ENCODE measurements at regions not wholly inside any gene's neighbourhood (a gene's known extent, or its start where the extent isn't known, plus 50 kb on each side); places are given as distances from the start of the nearest gene placed in this dataset.

DNA sequence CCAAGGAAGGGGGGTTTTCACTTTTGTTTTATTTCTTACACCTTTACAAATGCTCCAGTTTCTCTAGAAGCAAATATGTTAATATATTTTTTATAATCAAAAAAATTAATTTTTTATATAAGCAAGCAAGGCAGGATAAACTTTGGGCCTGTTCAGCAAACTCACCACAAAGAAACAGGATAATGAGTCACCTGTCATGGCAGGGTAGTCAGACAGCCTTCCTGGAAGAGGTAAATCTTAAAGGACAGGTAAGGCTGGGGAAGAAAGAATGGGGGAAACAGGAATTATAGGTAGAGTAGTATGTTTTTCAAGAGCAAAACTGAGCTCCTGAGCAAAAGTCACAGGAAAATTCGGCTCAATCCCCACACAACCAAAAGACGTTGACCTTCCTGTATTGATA is 186.3 kb upstream of the SOX9 start:
- H3K27ac ChIP-seq (ENCODE audit: low read length), result no peak overlapping the region
- DNase-seq (no peak), ATAC-seq (no peak)
- no peak overlapping the region for H3K4me3 ChIP-seq (ENCODE audit: low read length)
- H3K9me3 ChIP-seq (ENCODE audit: control insufficient read depth, low read length), result no peaks in the 10 kb centered on the region
- intact Hi-C loops (cut with DNase I), result no loop called here
- WGBS, result 91% methylated on average over 2 of the region's 2 CpGs
- H3K27me3 ChIP-seq (ENCODE audit: control insufficient read depth, insufficient read depth), result no peaks in the 10 kb centered on the region
- no peaks in the 10 kb centered on the region for H3K4me1 ChIP-seq (ENCODE audit: control insufficient read depth, insufficient read depth, low read length)

DNA sequence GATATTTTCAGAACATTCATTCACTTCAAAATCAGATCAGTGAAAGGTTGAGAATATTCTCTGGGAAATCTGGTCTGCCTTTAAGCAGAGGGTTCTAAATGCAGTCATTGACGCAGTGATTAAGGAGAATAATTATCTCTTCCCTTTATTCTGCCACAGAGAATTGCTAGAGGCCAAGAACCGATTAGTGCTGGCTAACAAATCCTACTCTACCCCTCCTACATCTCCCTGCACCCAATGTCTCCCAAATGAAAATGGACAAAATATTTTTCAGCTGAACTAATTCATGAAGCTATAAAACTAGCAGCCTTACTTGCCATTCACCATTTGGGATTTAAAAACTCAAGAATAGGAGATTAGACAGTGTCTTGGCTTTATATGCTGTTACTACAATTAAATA is 185.5 kb upstream of the SOX9 start:
- 56% methylated on average over 2 of the region's 2 CpGs for WGBS
- intact Hi-C loops (cut with DNase I), result no loop called here
- no peak overlapping the region for H3K27ac ChIP-seq (ENCODE audit: low read length)
- H3K27me3 ChIP-seq (ENCODE audit: control insufficient read depth, insufficient read depth), result no peaks in the 10 kb centered on the region
- DNase-seq (no peak), ATAC-seq (no peak)
- H3K4me3 ChIP-seq (ENCODE audit: low read length), result no peak overlapping the region
- no peaks in the 10 kb centered on the region for H3K9me3 ChIP-seq (ENCODE audit: control insufficient read depth, low read length)
- no peaks in the 10 kb centered on the region for H3K4me1 ChIP-seq (ENCODE audit: control insufficient read depth, insufficient read depth, low read length)

DNA sequence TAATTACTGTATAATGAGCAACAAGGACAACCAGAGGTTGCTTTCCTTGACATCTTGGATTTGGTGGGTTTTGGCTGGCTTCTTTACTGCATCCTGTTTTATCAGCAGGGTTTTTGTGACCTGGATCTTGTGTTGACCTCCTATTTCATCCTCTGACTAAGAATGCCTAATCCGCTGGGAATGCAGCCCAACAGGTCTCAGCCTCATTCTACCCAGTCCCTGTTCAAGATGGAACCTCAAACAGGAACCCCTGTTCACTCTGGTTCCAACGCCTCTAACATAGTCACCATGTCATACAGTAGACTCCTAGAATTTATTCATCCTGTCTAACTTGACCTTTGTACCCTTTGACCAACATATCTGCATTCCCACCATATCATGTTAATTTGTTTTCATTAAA is 183.8 kb upstream of the SOX9 start:
- intact Hi-C loops (cut with DNase I), result no loop called here
- no peak overlapping the region for H3K27ac ChIP-seq (ENCODE audit: low read length)
- no peaks in the 10 kb centered on the region for H3K27me3 ChIP-seq (ENCODE audit: control insufficient read depth, insufficient read depth)
- DNase-seq (no peak), ATAC-seq (no peak)
- no peaks in the 10 kb centered on the region for H3K4me1 ChIP-seq (ENCODE audit: control insufficient read depth, insufficient read depth, low read length)
- 81% methylated on average over 2 of the region's 2 CpGs for WGBS
- no peak overlapping the region for H3K4me3 ChIP-seq (ENCODE audit: low read length)
- H3K9me3 ChIP-seq (ENCODE audit: control insufficient read depth, low read length), result no peaks in the 10 kb centered on the region

DNA sequence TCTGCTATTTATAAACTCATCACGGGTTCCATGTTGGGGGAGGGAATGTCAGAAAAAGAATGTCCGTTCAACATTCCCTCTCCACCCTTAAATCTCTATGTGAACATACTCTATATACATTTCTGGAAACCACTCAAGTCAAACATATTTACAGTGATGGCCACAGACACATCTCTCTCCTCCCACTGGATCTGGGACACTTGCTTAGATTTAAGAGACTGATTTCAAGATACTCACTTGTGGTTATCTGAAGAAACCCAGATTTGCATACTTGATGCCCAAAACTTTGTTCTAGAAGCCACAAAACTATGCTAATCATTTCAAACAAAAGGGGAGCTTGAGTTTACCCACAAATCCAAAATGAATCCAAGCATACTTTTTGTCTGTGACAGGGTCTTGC is 182.9 kb upstream of the SOX9 start:
- H3K4me3 ChIP-seq (ENCODE audit: low read length), result no peak overlapping the region
- no peaks in the 10 kb centered on the region for H3K27me3 ChIP-seq (ENCODE audit: control insufficient read depth, insufficient read depth)
- DNase-seq (no peak), ATAC-seq (no peak)
- no peak overlapping the region for H3K27ac ChIP-seq (ENCODE audit: low read length)
- 58% methylated on average over 2 of the region's 2 CpGs for WGBS
- no peaks in the 10 kb centered on the region for H3K4me1 ChIP-seq (ENCODE audit: control insufficient read depth, insufficient read depth, low read length)
- no peaks in the 10 kb centered on the region for H3K9me3 ChIP-seq (ENCODE audit: control insufficient read depth, low read length)
- intact Hi-C loops (cut with DNase I), result no loop called here

DNA sequence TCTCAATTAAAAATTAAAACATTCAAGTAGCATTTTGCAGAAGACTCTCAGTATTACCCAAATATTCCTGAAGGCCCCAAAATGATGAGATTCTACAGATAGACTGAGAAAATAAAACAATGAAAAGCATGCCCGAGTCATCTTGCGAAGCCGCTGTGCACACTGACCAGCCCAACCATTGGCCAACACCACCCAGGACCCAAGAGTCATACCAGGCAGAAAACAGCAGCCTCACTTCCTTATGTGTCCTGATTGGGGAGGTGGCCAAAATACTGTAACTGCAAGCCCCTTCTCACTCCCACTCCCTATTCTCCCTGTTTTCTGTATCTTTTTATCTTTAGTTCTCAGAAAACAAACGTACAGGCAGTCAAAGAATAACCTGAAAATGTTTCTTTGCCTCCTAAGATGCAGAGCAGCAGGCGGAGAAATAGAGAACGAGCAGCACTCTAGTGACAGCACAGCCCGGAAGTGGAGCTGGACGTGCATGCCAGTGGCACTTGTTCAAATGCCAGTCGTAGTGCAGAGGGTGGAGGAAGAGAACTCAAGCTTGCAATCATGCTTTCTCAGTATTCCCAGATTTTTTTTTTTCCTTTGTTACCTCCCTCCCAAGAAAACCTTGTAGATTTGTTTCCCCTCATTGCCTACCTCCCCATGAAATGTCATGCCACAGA is 182.3 kb upstream of the SOX9 start:
- peak in 1 of 3 donors; percentile 26 for DNase-seq
- Histone ChIP-seq H3K4me1 (ENCODE audit: control insufficient read depth, insufficient read depth, low read length) (no peaks in the 10 kb centered on the region), H3K27ac (ENCODE audit: low read length) (no peak overlapping the region), H3K4me3 (ENCODE audit: low read length) (no peak overlapping the region), H3K9me3 (ENCODE audit: control insufficient read depth, low read length) (no peaks in the 10 kb centered on the region), H3K27me3 (ENCODE audit: control insufficient read depth, insufficient read depth) (no peaks in the 10 kb centered on the region)
- ATAC-seq, result no peak
- intact Hi-C loops (cut with DNase I), result no loop called here
- 67% methylated on average over 9 of the region's 9 CpGs for WGBS

DNA sequence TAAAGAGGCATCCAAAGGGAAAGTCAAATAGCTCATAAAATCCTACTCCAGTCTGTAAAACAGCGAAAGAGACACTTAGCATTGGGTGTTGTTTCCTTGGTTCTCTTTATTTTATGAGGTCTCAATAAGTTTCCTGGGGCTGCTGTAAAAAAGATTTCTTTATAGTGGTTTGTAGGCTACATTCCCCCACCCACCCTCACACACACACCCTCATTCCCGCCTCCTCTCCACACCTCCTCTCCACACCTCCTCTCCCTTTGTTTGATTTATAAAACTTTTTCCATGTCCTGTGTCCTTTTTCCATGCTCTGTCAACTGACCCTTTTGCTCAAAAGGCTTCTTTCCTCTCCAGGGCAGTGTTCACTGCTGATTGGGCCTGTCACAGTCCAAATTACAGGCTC is 178.9 kb upstream of the SOX9 start:
- Histone ChIP-seq H3K4me1 (ENCODE audit: control insufficient read depth, insufficient read depth, low read length) (no peaks in the 10 kb centered on the region), H3K9me3 (ENCODE audit: control insufficient read depth, low read length) (no peaks in the 10 kb centered on the region), H3K4me3 (ENCODE audit: low read length) (no peak overlapping the region), H3K27ac (ENCODE audit: low read length) (no peak overlapping the region), H3K27me3 (ENCODE audit: control insufficient read depth, insufficient read depth) (no peaks in the 10 kb centered on the region)
- ATAC-seq (no peak), DNase-seq (no peak)
- intact Hi-C loops (cut with DNase I), result no loop called here
- 84% methylated on average over 2 of the region's 2 CpGs for WGBS

DNA sequence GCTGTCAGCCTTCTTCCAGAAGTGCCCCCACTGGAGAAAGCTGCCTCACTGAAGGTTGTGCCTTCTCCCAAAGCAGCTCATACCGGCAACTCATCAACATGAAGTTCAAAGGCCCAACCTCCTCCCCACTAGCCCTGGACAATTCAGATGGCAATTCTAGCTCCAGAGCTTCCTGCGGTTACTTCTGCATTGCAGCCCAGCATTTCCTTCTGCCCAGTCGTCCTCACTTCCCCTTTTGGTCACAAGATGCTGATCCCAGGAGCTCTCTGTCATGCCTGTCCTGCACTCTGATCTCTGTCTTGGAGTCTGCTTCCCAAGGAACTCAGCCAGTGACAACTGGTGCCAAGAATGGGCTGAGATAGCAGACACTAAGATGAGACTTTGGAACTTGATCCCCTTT is 178.2 kb upstream of the SOX9 start:
- Histone ChIP-seq H3K27ac (ENCODE audit: low read length) (no peak overlapping the region), H3K27me3 (ENCODE audit: control insufficient read depth, insufficient read depth) (no peaks in the 10 kb centered on the region), H3K9me3 (ENCODE audit: control insufficient read depth, low read length) (no peaks in the 10 kb centered on the region), H3K4me1 (ENCODE audit: control insufficient read depth, insufficient read depth, low read length) (no peaks in the 10 kb centered on the region), H3K4me3 (ENCODE audit: low read length) (no peak overlapping the region)
- intact Hi-C loops (cut with DNase I), result no loop called here
- ATAC-seq (no peak), DNase-seq (no peak)
- 32% methylated on average over 3 of the region's 3 CpGs for WGBS

DNA sequence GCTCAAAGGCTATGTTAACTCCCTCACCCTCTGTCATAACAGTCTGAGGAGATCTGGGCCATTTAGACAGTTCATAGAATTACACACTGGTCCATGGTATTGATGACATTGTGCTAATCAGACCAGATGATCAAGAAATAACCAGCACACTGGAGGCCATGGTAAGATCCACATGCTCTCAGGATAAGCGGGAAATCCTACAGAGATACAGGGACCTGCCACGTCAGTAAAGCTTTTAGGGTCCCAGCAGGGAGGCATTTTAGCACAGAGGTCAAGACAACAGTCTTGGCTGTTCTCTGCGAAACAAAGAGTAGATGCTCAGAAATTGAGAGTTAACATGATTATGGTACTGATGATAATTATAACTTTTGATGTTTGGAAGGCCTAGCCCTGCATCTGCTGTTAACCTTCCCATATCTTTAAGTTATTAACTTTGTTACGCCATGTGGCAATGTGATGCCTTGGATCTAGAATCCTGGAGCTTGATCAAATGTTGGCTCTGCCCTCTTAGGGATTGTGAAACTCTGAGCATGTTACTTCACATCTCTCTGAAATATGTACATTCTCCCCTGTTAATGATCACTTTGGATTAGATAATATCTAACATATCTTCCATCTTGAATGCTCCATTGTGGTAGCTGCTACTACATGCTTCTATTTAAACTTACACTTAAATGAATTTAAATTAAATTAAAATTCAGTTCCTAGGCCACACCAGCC is 172.0 kb upstream of the SOX9 start:
- Histone ChIP-seq H3K27me3 (ENCODE audit: control insufficient read depth, insufficient read depth) (no peaks in the 10 kb centered on the region), H3K4me1 (ENCODE audit: control insufficient read depth, insufficient read depth, low read length) (no peaks in the 10 kb centered on the region), H3K9me3 (ENCODE audit: control insufficient read depth, low read length) (no peaks in the 10 kb centered on the region), H3K27ac (ENCODE audit: low read length) (no peak overlapping the region), H3K4me3 (ENCODE audit: low read length) (no peak overlapping the region)
- intact Hi-C loops (cut with DNase I), result no loop called here
- ATAC-seq, result no peak
- no peak for DNase-seq
- WGBS, result 84% methylated on average over 4 of the region's 4 CpGs

DNA sequence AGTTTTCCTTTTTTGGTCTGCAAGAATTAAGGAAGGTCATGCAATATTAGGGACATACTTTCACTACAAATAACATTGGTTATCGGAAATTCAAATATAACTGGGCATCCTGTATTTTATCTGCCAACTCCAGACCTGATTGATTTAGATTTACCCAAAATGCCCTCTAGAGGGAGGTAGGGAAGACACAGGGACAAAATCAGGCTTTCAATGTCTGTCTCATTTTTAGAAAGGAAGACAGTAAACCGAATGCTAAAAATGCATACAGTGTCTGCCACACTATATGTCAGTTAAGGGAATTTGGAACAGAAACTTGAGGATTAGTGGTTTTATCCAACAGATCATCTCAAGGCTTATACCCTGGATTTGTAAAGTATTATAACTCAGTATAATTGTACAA is 161.7 kb upstream of the SOX9 start:
- no peaks in the 10 kb centered on the region for H3K27me3 ChIP-seq (ENCODE audit: control insufficient read depth, insufficient read depth)
- intact Hi-C loops (cut with DNase I), result no loop called here
- no peak overlapping the region for H3K4me3 ChIP-seq (ENCODE audit: low read length)
- DNase-seq, result no peak
- no peak for ATAC-seq
- H3K9me3 ChIP-seq (ENCODE audit: control insufficient read depth, low read length), result no peaks in the 10 kb centered on the region
- no peak overlapping the region for H3K27ac ChIP-seq (ENCODE audit: low read length)
- no peaks in the 10 kb centered on the region for H3K4me1 ChIP-seq (ENCODE audit: control insufficient read depth, insufficient read depth, low read length)
- 82% methylated on average over 2 of the region's 2 CpGs for WGBS

DNA sequence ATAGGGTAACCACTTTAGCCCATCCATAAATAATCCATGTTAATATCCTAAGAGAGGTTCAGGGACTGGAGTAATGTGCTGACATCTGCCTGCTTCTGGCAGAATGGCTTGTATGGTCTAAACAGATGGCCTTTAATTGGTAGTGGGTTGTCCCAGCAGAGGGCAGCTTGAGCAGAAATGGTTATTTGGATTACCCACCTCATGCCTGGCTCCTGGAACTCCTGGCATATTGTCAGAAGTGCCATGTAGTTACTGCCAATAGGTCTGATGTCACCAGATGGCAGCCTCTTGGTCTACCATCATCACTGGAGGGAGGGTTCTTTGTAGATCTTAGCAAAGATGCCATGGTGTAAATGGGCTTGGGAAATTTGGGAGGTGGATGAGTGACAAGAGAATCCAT is 157.5 kb upstream of the SOX9 start:
- H3K9me3 ChIP-seq (ENCODE audit: control insufficient read depth, low read length), result no peaks in the 10 kb centered on the region
- H3K27me3 ChIP-seq (ENCODE audit: control insufficient read depth, insufficient read depth), result no peaks in the 10 kb centered on the region
- intact Hi-C loops (cut with DNase I), result no loop called here
- H3K4me1 ChIP-seq (ENCODE audit: control insufficient read depth, insufficient read depth, low read length), result no peaks in the 10 kb centered on the region
- no peak overlapping the region for H3K4me3 ChIP-seq (ENCODE audit: low read length)
- ATAC-seq (no peak), DNase-seq (no peak)
- no peak overlapping the region for H3K27ac ChIP-seq (ENCODE audit: low read length)

DNA sequence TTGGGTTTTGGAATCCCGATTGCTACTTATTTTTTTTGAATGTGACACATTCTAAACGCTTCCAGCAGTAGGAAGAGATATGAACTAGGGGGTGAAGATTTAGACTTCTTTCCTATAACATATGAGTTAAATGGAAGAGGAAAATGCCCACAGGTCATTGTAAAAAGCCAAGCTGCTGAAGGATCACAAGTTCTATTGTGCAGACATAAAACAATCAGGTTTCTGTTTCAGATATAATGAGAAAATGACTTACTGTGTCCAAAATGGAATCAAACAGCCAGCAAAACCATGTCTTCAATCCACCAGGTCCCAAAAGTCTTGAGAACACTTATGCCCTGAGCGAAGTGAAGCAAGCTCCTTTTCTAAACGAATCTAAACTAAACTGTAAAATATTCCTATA is 157.0 kb upstream of the SOX9 start:
- no peaks in the 10 kb centered on the region for H3K27me3 ChIP-seq (ENCODE audit: control insufficient read depth, insufficient read depth)
- ATAC-seq, result no peak
- no peaks in the 10 kb centered on the region for H3K4me1 ChIP-seq (ENCODE audit: control insufficient read depth, insufficient read depth, low read length)
- intact Hi-C loops (cut with DNase I), result no loop called here
- no peak overlapping the region for H3K4me3 ChIP-seq (ENCODE audit: low read length)
- no peak overlapping the region for H3K27ac ChIP-seq (ENCODE audit: low read length)
- H3K9me3 ChIP-seq (ENCODE audit: control insufficient read depth, low read length), result no peaks in the 10 kb centered on the region
- DNase-seq, result no peak
- 83% methylated on average over 4 of the region's 4 CpGs for WGBS

DNA sequence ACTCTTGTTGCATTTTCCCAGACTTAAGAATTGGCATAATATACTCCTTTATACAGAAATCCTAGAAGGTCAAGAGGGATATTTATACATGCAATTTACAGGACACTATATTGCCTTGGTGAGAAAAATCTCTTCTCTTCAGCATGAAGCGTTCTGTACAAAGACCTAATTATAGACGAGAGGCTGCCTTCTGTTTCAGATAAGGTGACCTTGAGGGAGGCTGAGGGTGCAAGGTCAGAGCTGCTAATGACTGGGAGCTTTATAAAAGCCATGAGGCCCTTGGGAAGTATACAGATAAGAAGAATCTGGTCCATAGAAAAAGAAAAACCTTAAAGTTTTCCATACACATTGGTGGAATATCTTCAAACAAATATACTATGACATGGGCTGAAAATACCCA is 156.3 kb upstream of the SOX9 start:
- DNase-seq (no peak), ATAC-seq (peak in 1 of 2 donors; percentile 22)
- H3K27me3 ChIP-seq (ENCODE audit: control insufficient read depth, insufficient read depth), result no peaks in the 10 kb centered on the region
- H3K4me3 ChIP-seq (ENCODE audit: low read length), result no peak overlapping the region
- H3K27ac ChIP-seq (ENCODE audit: low read length), result no peak overlapping the region
- no peaks in the 10 kb centered on the region for H3K9me3 ChIP-seq (ENCODE audit: control insufficient read depth, low read length)
- WGBS, result 32% methylated on average over 2 of the region's 2 CpGs
- H3K4me1 ChIP-seq (ENCODE audit: control insufficient read depth, insufficient read depth, low read length), result no peaks in the 10 kb centered on the region
- intact Hi-C loops (cut with DNase I), result no loop called here
